ENCODE measurements at regions not wholly inside any gene's neighbourhood (a gene's known extent, or its start where the extent isn't known, plus 50 kb on each side); places are given as distances from the start of the nearest gene placed in this dataset.

- TF ChIP-seq POLR2AphosphoS5 (IDR thresholded peaks at IDR 0.05) (no peak), REST (IDR thresholded peaks at IDR 0.05; ENCODE audit: borderline replicate concordance) (no peak), CTCF (IDR thresholded peaks at IDR 0.05; ENCODE audit: poor library complexity, severe bottlenecking) (no peak), EP300 (conservative IDR thresholded peaks at IDR 0.05; ENCODE audit: poor library complexity, severe bottlenecking) (no peak)
Observed at GRCh38 chr2:8065191-8065590, 616.7 kb upstream of the ID2 start.

Data from neural cell (in vitro differentiated cells).